Left ventricle myocardium inferior (tissue), 1 donor: ENCODE measurements at regions not wholly inside any gene's neighbourhood (a gene's known extent, or its start where the extent isn't known, plus 50 kb on each side); places are given as distances from the start of the nearest gene placed in this dataset.

ENCODE experiments used
- DNase-seq: peaks from one replicate; pipeline ENCODE4 v3.0.0-alpha.2; 2020
- H3K27ac ChIP-seq: fragments of 200-600 bp; replicated peaks from 2 replicates; pipeline ENCODE4 v1.8.0; 2021
- H3K27me3 ChIP-seq: fragments of 200-600 bp; 2 replicates; pipeline ENCODE4 v1.8.0; 2021; ENCODE audit warnings: low read depth
- H3K36me3 ChIP-seq: fragments of 200-600 bp; 2 replicates; pipeline ENCODE4 v1.8.0; 2021
- H3K4me1 ChIP-seq: fragments of 200-600 bp; 2 replicates; pipeline ENCODE4 v1.8.0; 2021
- H3K4me3 ChIP-seq: fragments of 200-600 bp; 2 replicates; pipeline ENCODE4 v1.8.0; 2021; ENCODE audit warnings: mild to moderate bottlenecking, moderate library complexity
- H3K9me3 ChIP-seq: fragments of 200-600 bp; replicated peaks from 2 replicates; pipeline ENCODE4 v1.8.0; 2021
- CTCF ChIP-seq: fragments of 200-600 bp; IDR thresholded peaks from 2 replicates; pipeline ENCODE4 v1.8.0; 2021; ENCODE audit warnings: antibody characterized with exemption, mild to moderate bottlenecking, borderline replicate concordance
- intact Hi-C: fragments of 100-400 bp; cut with micrococcal nuclease; formaldehyde crosslinking; loops from one replicate; pipeline ENCODE4 v1.11.0; 2022
- donor health status: DM: no; HTN: yes; CAD: no; lungs with severe emphysema.

DNA sequence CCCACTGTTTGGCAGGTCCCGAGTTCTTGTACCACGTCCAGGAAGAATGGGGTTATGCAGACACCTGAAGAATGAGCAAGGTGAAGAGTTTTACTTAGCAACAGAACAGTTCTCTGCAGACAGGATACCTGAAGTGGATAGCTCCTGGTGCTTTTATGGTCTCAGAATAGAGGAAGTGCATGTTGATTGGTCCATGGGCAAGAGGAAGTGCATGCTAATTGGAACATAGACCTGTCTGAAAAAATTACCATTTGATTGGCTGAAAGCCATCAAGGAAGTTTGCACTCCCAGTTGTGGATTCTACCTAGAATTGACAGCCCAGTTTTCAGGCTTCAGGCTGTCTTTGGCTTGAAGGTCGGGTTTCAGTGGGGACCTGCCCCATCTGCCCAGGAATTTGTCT is 887.5 kb downstream of the FAT4 start:
- no peak for DNase-seq
- Histone ChIP-seq H3K27ac (no peak overlapping the region), H3K27me3 (no peaks in the 10 kb centered on the region), H3K4me3 (no peak overlapping the region), H3K36me3 (no peaks in the 10 kb centered on the region), H3K9me3 (peaks cover 12% of the 10 kb centered on the region), H3K4me1 (no peaks in the 10 kb centered on the region)
- intact Hi-C loops = no loop called here
- TF ChIP-seq CTCF = no peak

- Histone ChIP-seq H3K4me1 (no peaks in the 10 kb centered on the region), H3K9me3 (peaks cover 16% of the 10 kb centered on the region), H3K36me3 (no peaks in the 10 kb centered on the region), H3K27ac (no peak overlapping the region), H3K4me3 (no peak overlapping the region), H3K27me3 (no peaks in the 10 kb centered on the region)
- TF ChIP-seq CTCF = no peak
- intact Hi-C loops = no loop called here
- DNase-seq = no peak
These were observed 893.2 kb downstream of the FAT4 start for GRCh38 chr4:126207910-126208309.

- TF ChIP-seq CTCF = no peak
- no peaks in the 10 kb centered on the region for H3K4me1 ChIP-seq
- intact Hi-C loops = no loop called here
- no peak overlapping the region for H3K27ac ChIP-seq
- H3K36me3 ChIP-seq = no peaks in the 10 kb centered on the region
- no peak overlapping the region for H3K4me3 ChIP-seq
- H3K9me3 ChIP-seq = peaks cover 16% of the 10 kb centered on the region
- no peak for DNase-seq
- H3K27me3 ChIP-seq = no peaks in the 10 kb centered on the region
These were observed 894.4 kb downstream of the FAT4 start for GRCh38 chr4:126209147-126209546.

DNA sequence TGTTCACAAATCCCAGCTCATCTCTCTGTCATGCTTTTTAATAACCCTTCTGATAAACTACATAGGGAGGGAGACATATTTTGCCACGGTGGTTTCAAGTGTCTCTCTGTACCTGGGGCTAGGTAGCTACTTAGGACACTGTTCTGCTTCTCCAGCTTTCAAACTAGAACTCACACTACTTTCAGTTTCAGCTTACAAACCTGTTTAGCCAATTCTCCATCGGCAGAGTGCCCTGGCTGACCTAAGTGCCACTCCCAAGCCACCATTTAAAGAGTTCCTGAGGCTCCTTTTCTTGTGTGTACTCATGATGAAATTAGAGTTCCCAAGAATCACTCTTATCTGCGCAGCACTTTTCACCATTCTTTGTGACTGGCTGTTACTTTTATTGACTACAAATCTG is 899.2 kb downstream of the FAT4 start:
- Histone ChIP-seq H3K27me3 (no peaks in the 10 kb centered on the region), H3K9me3 (no peaks in the 10 kb centered on the region), H3K4me3 (no peak overlapping the region), H3K36me3 (no peaks in the 10 kb centered on the region), H3K4me1 (no peaks in the 10 kb centered on the region), H3K27ac (no peak overlapping the region)
- no peak for DNase-seq
- intact Hi-C loops = no loop called here
- no peak for TF ChIP-seq CTCF

- no peak for TF ChIP-seq CTCF
- Histone ChIP-seq H3K4me1 (no peaks in the 10 kb centered on the region), H3K27ac (no peak overlapping the region), H3K9me3 (no peaks in the 10 kb centered on the region), H3K4me3 (no peak overlapping the region), H3K36me3 (no peaks in the 10 kb centered on the region), H3K27me3 (no peaks in the 10 kb centered on the region)
- DNase-seq = no peak
- intact Hi-C loops = no loop called here
These were observed 901.0 kb downstream of the FAT4 start for GRCh38 chr4:126215759-126216158.

- no peak overlapping the region for H3K4me3 ChIP-seq
- H3K4me1 ChIP-seq = no peaks in the 10 kb centered on the region
- no peaks in the 10 kb centered on the region for H3K36me3 ChIP-seq
- no peaks in the 10 kb centered on the region for H3K9me3 ChIP-seq
- no peaks in the 10 kb centered on the region for H3K27me3 ChIP-seq
- no peak for DNase-seq
- intact Hi-C loops = no loop called here
- H3K27ac ChIP-seq = no peak overlapping the region
- no peak for TF ChIP-seq CTCF
These were observed 901.9 kb downstream of the FAT4 start for GRCh38 chr4:126216611-126217010.
